ENCODE measurements at regions not wholly inside any gene's neighbourhood (a gene's known extent, or its start where the extent isn't known, plus 50 kb on each side); places are given as distances from the start of the nearest gene placed in this dataset.
A peak's percentile ranks its signal among the peaks of the same experiment; 100 is the strongest.

DNA sequence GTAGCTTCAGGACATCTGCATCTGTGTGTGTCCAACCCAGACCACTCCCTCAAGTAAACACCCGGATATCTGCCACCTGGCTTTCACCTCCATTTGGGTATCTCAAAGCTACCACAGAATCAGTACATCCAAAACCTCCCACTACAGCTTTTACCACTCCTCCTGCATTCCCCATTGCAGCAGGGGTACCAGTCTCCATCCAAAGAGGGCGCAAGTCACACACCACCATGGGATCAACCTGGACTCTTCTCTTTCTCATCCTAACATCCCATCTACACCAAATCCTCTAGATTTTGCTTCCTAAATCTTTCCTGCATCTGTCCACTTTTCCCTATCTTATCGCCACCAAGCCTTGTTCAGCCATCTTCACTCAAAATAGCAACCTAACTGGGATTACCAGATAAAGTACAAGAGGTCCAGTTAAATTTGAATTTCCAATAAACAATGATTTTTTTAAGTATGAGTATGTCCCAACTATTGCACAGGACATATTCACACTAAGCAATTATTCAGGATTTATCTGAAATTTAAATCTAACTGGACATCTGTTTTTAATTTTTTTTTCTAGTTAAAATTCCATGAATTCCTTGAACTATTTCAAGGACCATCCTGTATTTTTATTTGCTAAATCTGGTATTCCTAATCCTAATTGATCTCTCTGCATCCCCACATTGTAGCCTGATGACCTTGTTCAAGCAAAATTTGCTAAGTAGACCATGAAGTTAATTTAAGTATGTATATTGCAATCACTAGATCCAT is 164.3 kb upstream of the MLN start:
- DNase-seq, result no peak

DNA sequence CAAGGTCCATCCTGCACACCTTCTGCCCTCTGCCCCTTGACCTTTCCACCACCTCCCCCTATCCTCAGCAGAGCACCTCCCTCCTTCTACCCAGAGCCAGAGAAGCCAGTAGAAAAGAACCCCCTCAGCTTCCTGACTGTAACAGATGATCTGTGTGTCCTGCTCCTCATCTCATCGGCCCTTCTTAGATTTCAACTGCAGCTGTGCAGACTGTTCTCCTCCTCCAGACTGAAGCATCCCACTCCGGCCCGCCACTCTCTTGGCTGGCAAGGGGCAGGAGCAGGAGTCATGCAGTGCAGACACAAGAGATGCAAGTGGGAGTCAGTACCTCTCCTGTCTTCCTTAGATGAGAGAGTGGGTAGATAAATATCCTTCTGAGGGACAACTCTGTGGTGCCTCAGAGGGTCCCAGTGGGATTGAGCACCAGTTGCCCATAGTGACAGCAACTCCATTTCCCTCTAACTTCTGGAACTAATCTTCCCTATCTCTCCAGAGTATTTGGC is 163.5 kb upstream of the MLN start:
- DNase-seq, result no peak

DNA sequence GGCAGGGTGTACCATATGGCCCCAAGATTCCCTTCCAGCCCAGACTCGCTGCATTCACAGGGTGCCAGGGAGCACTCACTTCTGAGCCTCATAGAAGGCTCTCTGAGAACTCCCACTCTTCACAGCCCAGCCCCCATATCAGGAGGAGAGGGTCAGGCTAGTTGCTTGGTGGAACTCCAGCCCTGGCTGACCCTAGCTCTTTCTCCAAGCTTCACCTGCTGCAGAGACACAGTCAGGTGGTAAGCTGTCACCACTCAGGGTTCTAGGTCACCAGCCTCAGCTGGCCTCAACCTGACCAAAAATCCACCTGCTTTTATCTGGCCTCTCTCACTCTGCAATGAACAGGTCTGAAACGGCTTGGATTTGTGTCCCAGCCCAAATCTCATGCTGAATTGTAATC is 162.7 kb upstream of the MLN start:
- DNase-seq, result no peak

DNA sequence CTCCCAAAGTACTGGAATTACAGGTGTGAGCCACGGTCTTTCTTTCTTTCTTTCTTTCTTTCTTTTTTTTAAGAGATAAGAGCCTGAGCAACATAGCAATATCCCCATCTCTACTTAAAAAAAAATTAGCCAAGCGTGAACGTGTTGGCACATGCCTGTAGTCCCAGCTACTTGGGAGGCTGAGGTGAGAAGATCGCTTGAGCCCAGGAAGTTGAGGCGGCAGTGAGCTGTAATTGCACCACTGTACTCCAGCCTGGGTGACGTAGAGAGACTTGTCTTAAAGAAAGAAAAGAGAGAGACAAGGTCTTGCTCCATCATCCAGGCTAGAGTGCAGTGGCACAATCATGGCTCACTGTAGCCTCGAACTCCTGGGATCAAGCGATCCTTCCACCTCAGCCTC is 162.0 kb upstream of the MLN start:
- DNase-seq, result no peak

DNA sequence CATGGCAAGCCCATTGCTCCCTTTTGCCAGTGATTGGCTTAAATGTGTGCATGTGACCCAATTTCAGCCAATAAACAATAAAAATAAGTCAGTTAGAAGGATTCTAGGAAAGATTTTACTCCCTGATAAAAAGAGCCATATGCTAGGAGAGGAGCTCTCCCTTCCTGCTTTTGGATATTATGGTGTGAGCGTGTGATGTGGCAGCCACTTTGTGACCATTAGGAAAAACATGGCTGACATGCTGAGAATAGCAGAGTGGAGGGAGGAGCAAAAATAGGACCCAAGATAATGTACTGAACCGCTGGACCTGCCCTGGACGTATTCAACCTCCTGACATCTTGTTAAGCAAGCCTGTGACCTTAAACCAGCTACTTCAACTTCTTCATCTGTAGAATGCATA is 160.6 kb upstream of the MLN start:
- DNase-seq, result no peak

DNA sequence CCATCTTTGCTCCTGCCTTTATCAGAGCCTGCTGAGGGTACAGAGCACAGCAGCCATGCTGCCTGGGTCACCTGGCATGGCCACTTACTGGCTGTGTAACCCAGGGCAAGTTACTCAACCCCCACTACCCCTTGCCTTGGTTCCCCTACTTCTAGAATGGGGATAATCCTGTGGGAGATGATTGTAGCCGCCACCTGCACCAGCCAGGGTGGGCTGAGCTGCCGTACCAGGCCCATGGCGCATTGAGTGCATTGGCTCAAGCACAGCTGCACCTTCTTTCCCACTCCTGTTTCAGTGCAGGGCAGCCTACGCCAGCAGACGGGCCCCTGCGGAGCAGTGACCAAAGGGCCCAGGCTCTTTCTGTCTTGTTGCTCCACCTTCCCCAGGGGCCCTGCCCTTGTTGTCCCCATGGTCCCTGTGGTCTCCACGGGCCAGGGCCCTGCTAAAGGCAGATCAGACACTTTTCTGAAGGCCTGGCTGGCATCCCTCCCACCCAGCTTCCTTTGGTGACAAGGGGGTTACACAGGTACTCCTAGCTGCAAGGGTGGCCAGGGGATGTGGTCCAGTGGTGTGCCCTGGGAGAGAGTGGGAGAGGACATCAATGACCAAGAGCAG is 159.4 kb upstream of the MLN start:
- no peak for DNase-seq

DNA sequence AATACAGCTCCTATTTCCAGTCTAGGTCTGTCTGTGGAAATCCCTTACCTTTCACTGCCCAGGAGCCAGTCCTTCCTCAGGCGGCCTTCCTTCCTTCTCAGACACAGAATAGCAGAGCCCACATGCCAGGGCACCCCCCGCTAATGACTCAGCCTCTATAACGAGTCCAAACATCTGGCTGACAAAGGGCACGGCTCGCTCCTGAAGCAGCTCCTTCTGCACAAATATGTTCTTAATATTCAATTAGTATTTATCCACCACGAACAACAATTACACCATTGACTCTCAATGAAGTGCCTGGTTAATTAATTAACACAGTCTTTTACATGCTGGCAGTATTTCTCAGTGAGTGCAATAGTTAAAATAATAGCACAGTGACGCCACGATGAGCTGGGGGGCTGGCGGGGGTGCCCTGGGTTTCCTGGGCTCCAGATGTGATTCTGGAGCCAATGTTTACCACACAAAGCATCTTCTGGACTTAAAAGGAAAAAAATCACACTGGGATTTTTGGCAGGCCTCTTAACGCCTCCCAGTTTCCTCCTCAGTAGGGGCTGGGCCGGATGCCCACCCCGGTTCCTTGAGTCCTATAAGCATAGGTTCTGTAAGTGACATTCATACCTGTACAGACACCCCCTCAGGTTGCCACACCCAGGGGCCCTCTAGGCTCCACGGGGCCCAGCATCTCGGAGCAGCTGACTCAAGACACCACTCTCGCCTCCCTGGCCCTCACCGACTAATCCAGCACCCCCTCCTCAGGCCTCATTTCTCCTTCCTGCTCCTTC is 158.6 kb upstream of the MLN start:
- peak; percentile 55 for DNase-seq

DNA sequence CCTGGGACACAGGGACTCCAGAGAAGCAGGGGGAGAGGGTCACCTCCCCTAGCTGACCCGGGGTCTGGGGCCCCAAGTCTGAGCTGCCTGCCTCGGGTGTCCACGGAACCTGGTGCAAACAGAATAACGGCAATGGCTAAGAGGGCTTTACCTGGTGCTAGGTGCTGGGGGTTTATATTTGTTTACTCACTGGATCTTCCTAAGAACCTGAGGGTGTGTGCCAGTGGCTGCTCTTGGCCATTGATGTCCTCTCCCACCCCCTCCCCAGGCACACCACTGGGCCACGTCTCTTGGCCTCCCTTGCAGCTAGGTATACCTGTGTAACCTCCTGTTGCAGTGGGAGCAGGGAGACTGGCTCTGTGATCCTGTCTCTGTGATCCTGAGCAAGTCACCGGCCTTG is 157.9 kb upstream of the MLN start:
- no peak for DNase-seq

DNA sequence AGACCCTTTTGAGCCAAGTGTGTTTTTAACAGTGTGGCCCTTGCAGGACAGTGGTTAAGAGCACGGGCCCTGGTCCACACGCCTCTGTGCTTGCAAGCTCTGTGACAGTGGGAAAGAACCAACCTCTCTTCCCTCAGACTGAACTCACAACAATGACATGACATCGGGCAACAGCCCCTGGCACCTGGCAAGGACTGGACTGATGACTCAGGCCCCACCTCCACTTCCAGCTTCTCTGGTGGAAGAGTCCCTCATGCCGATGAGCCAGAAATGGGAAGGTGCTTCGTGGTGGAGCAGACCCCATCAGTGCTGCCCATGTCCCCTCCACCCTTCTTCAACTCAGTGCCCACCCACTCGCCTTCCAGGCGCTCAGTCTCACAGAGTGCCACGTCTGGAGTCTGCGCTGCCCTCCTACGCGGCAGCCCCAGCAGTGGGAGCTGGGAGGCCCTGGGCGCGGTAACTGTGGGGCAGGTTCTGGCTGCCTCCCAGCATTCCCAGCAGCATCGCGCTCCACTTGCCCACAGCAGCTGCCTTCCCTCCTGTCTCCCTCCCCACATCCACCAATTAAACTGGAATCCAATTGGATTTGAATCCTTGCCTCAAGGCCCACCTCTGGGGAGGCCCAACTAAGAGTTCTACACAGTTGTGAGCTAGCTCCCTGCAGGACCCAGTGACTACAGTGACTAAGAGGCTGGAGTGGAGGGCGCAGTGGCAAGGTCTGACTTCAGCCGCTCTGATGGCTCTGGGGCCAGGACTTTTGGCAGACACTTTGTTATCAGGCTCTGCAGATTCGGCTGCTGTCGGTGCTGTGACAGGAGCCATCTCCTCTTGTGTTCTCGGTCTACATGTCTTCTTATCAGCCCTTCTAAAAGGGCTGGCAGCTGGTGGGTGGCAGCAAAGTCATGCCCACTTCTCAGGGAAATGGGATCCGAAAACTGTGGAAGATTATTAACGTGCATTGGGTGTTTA is 156.8 kb upstream of the MLN start:
- DNase-seq, result no peak

DNA sequence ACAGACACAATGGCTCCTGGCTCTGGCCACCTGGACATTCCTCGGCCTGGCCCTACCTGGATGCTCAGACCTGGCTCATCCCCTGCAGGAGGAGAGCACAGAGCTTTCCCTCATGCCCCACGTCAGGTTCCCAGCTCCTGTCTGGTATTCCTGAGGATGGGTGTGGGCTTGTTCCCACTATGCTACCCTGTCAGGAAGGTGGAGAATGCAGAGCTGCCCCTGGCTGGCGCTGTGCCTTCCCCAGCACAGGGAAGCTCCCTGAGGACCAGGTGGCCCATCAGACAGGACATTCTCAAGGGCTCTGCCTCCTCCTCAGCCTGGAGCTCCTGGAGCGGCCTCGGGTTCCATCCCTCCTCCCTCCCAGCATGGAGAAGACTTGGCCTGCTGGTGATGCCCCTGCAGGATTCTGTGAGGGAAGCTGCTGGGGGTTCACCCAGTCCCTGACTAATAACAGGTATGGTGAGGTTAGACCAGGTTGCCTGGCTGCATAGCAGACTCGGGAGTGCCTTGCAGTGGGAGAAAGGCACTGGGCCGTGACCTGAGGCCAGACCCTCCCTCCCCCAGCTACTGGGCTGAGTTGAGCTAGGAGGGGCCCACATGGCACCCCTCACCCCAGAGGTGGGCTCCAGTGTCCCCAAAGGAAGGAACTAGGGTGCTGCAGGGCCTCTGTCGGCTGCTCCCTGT is 156.0 kb upstream of the MLN start:
- no peak for DNase-seq

DNA sequence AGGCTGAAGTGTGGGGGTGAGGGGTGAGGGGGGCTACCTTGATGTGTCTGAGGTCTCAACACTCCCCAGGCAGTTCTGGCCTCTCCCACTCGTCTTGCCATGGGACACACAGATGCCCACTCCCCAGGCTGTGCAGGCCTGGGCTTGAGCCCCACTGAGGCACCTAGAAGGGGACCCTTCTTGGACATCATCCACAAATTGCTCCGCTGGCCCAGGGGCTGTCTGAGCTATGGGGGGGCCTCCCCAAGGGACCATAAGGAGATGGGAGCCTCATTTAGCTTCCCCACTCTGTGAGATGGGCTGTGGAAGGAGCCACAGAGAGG is 155.5 kb upstream of the MLN start:
- no peak for DNase-seq

DNA sequence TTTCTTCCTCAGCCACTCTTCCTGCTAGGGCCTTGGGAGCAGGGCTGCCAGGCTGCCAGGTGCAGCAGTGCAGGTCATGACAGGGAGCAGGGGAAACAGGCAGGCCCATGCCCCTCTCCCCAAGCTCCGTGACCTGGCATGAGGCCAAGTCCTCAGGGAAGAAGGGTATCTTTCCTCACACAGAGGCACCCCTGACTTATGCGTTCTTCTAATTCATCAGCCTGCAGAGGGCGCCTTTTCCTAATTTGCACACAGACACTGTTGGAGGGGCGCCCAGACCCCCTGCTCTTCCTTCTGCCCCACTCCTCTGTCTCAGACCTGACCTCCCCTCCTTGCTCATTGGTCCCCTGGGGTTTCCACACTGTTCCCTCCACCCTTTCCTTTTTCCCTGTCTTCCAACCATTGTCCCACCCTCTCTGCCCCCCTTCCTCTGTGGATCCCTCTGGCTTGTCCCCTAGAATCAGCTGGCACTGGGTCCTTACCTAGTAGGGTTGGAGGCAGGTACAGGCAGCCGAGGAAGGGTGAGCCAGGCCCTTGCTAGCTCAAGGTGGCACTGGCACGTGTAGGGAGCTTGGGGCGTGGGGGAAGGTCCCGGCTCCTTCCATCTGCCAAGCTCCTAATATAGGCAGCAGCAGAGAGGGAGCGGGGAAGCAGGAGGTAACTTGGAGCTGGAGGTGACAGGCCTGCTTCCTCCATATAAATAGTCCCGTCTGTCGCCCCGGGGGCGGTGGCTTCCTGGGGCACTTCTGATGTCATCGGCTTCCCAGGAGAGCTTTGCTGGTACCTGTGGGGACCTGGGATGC is 154.9 kb upstream of the MLN start:
- DNase-seq, result no peak

DNA sequence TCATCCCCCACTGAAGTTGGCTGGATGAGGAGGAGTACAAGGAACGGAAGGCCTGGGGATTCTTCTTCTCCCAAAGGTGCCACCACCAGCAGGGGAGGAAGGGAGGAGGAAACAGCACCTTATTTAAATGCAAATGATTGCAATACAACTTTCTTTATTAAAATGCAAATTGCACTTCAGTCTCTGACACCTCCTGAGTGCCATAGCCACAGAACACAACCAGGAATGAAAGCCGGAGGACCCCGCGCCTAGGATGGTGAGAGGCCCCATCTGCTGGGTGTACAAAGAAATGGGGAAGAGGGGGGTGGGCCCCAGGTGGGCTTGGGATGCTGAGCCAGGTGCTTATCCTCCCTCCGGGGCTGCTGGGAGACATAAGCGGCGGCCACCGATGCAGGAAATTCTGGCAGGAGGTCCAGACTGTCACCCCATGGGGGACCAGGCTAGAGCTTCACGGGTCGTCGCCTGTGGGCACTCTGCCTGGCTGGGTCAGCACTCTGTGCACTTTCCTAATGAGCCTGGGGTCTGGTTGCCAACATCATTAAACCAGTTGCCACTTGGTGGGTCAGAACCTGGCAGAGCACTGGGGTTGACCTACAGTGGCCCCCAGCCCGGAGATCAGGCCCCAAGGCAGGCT is 154.2 kb upstream of the MLN start:
- no peak for DNase-seq

DNA sequence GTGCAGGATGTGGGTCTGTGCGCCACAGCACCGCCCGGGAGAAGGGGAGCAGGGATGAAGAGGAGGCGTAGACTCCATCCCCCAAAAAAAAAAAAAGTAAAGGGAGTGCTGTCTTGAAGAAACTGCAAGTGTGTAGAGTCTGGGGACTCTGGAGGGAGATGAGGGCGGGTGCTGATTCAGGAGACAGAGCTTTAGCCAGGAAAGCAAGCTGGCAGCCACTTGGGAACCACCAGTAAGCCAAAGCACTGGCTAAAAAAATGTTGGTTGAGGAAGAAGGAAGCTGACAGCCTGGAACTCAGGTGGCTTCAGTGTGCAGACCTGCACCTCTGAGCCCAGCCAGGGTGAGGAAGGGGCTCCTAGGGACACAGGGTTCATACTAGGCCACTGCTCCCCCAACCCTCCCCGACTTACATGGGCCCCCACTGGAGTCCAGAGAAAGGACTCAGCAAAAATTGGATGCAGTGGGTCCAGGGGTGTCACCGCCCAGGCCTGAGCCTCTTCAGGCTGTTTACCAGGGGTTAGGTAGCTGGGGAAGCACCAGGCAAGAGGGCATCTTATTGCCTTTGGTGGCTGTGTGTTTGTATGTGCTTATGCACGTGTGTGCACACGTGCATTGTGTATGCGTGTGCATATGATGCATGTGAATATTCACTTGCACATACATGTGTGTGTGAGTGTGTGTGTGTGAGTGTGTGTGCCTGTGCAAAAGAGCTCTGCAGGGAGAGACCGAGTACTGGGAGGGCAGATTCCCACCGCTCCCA is 153.5 kb upstream of the MLN start:
- DNase-seq, result no peak

DNA sequence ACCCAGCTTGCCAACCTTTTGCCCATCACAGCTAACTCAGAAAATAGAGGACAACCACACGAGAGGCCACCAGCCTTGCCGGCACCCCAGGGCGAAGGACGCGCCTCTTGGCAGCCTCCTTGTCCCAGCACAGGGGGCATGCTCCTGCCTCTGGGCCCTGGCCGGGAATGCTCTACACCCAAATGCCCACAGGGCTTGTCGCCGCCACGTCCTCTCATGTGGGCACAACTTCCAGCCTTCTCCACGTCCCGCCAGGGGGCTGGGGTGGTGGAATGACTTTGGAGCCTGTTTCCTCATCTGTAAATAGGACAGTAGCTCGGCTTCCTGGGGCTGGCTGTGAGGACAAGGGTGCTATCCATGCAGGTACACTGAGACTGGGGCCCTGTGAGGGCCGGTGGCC is 152.4 kb upstream of the MLN start:
- DNase-seq, result no peak

DNA sequence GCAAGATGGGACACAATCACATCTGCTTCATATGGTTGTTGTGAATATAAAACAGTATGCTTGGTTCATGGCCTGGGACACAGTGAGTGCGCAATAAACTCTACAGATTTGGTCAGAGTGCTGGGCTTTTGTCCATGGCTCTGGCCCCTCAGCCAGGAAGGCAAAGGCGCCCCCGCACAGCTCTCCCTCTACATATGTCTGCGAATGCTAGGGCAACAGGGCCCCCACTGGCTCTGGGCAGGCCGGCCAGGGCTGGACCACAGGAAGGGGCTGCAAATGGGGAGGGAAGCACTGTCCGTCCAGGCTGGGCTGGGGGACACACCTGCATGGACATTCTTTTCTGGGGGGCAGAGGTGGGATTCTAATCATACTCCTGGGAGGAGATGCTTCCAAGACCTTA is 151.8 kb upstream of the MLN start:
- no peak for DNase-seq

DNA sequence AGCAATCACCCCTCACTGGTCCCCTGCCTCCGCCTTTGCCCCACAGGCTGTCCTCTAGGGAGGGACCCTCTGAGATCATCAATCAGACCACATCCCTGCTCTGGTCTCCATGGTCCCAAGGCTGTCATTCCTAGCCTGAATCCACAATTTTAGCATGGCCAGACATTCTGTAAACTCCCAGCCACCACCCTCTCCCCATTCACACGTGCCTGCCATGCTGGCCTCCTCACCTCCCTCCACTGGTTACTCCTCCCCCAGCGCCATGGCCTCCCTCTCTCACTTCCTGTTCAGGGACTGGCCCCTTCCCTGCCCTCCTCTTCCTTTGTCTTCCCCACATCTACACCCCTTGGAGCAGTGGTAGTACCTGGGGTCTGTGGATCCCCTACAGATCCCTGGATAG is 150.7 kb upstream of the MLN start:
- DNase-seq, result no peak

DNA sequence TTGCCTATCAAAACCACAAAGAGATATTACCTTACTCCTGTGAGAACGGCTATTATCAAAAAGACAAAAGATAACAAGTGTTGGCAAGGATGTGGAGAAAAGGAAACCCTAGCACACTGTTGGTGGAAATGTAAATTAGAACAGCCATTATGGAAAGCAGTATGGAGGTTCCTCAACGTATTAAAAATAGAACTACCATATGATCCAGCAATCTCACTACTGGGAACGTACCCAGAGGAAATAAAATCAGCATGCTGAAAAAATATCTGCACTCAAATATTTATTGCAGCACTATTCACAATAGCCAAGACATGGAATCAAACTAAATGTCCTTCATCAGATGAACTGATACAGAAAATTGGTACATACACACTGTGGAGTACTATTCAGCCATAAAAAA is 149.4 kb upstream of the MLN start:
- no peak for DNase-seq

DNA sequence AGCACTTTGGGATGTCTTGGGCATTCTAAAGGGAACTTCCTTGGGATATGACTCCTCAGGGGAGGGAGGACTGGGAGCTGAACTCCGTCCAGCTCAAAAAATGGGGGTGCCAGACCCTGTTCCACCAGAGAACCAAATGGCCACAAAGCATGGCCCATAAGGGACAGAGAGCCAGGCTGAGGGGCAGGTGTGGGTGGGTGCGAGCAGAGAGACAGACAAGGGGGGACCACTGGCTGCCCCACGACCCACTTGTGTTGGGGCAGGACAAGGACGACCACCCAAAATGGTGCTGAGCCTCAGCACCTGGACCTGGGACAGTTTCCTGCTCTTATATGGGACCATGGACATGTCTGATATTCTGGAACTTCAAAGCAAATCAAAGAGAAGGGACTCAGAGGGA is 148.2 kb upstream of the MLN start:
- no peak for DNase-seq

Measured in skin of body (tissue), 1 donor.